ENCODE measurements at regions not wholly inside any gene's neighbourhood (a gene's known extent, or its start where the extent isn't known, plus 50 kb on each side); places are given as distances from the start of the nearest gene placed in this dataset.

GRCh38 chr2:125837611-125838010 is 818.3 kb upstream of the GYPC start:
- Histone ChIP-seq H3K9me3 (ENCODE audit: control insufficient read depth, insufficient read depth, low read depth, low read length) (no peaks in the 10 kb centered on the region), H3K27me3 (ENCODE audit: control insufficient read depth, insufficient read depth, low read length) (no peaks in the 10 kb centered on the region), H3K4me2 (ENCODE audit: extremely low read depth, insufficient read depth, low read length) (no peak overlapping the region), H3K36me3 (ENCODE audit: control insufficient read depth, insufficient read depth, low read length) (no peaks in the 10 kb centered on the region), H2AFZ (ENCODE audit: low read length) (no peak overlapping the region), H3K4me3 (replicated peaks in 1 of 4; ENCODE audit: control extremely low read depth in 1 of 4, insufficient read depth in 1 of 4, low read depth in 3 of 4, low read length in 4 of 4) (no peak overlapping the region), H3K27ac (ENCODE audit: insufficient read depth, low read length) (no peak overlapping the region), H3K4me1 (ENCODE audit: control insufficient read depth, extremely low read depth, insufficient read depth, low read length) (no peaks in the 10 kb centered on the region), H3K79me2 (ENCODE audit: control insufficient read depth, insufficient read depth, low read length) (no peaks in the 10 kb centered on the region), H4K20me1 (ENCODE audit: control insufficient read depth, extremely low read depth, insufficient read depth, low read length) (no peaks in the 10 kb centered on the region), H3K9ac (ENCODE audit: insufficient read depth, low read length) (no peak overlapping the region)
- TF ChIP-seq CTCF (conservative IDR thresholded peaks at IDR 0.05 in 1 of 2, IDR thresholded peaks at IDR 0.05 in 1 of 2; ENCODE audit: low read depth in 1 of 2, low read length in 2 of 2), result no peak
- TF ChIP-seq EZH2 (IDR thresholded peaks at IDR 0.05; ENCODE audit: low read length, missing control alignments), result no peak
- no peak for DNase-seq (ENCODE audit: low read depth in 2 of 2)

GRCh38 chr2:125839945-125840344 is 816.0 kb upstream of the GYPC start:
- Histone ChIP-seq H3K36me3 (ENCODE audit: control insufficient read depth, insufficient read depth, low read length) (no peaks in the 10 kb centered on the region), H3K9ac (ENCODE audit: insufficient read depth, low read length) (no peak overlapping the region), H3K27ac (ENCODE audit: insufficient read depth, low read length) (no peak overlapping the region), H2AFZ (ENCODE audit: low read length) (no peak overlapping the region), H3K4me3 (replicated peaks in 1 of 4; ENCODE audit: control extremely low read depth in 1 of 4, insufficient read depth in 1 of 4, low read depth in 3 of 4, low read length in 4 of 4) (no peak overlapping the region), H3K79me2 (ENCODE audit: control insufficient read depth, insufficient read depth, low read length) (no peaks in the 10 kb centered on the region), H3K27me3 (ENCODE audit: control insufficient read depth, insufficient read depth, low read length) (no peaks in the 10 kb centered on the region), H3K4me1 (ENCODE audit: control insufficient read depth, extremely low read depth, insufficient read depth, low read length) (no peaks in the 10 kb centered on the region), H3K9me3 (ENCODE audit: control insufficient read depth, insufficient read depth, low read depth, low read length) (no peaks in the 10 kb centered on the region), H3K4me2 (ENCODE audit: extremely low read depth, insufficient read depth, low read length) (no peak overlapping the region), H4K20me1 (ENCODE audit: control insufficient read depth, extremely low read depth, insufficient read depth, low read length) (no peaks in the 10 kb centered on the region)
- TF ChIP-seq CTCF (conservative IDR thresholded peaks at IDR 0.05 in 1 of 2, IDR thresholded peaks at IDR 0.05 in 1 of 2; ENCODE audit: low read depth in 1 of 2, low read length in 2 of 2) (no peak), EZH2 (IDR thresholded peaks at IDR 0.05; ENCODE audit: low read length, missing control alignments) (no peak)
- DNase-seq (ENCODE audit: low read depth in 2 of 2), result no peak

DNA sequence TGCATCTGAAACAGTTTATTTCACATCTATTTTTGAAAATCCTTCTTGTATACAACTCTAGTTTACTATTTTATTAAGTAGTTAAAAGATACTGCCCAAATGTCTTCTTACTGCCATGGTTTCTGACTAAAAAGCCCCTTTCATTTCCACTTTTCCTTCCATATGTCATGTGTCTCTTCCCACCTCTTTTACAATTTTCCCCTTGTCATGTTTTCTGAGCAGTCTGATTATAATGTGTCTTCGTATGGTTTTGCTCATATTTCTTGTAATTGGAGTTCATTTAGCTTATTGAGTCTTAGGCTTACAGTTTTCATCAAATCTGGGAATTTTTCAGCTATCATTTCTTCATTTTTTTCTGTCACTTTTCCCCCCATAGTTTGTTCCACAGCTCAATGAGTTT is 813.9 kb upstream of the GYPC start:
- Histone ChIP-seq H3K4me1 (ENCODE audit: control insufficient read depth, extremely low read depth, insufficient read depth, low read length) (no peaks in the 10 kb centered on the region), H3K4me3 (replicated peaks in 1 of 4; ENCODE audit: control extremely low read depth in 1 of 4, insufficient read depth in 1 of 4, low read depth in 3 of 4, low read length in 4 of 4) (no peak overlapping the region), H3K4me2 (ENCODE audit: extremely low read depth, insufficient read depth, low read length) (no peak overlapping the region), H3K27ac (ENCODE audit: insufficient read depth, low read length) (no peak overlapping the region), H3K27me3 (ENCODE audit: control insufficient read depth, insufficient read depth, low read length) (no peaks in the 10 kb centered on the region), H3K9me3 (ENCODE audit: control insufficient read depth, insufficient read depth, low read depth, low read length) (no peaks in the 10 kb centered on the region), H3K9ac (ENCODE audit: insufficient read depth, low read length) (no peak overlapping the region), H3K36me3 (ENCODE audit: control insufficient read depth, insufficient read depth, low read length) (no peaks in the 10 kb centered on the region), H2AFZ (ENCODE audit: low read length) (no peak overlapping the region), H4K20me1 (ENCODE audit: control insufficient read depth, extremely low read depth, insufficient read depth, low read length) (no peaks in the 10 kb centered on the region), H3K79me2 (ENCODE audit: control insufficient read depth, insufficient read depth, low read length) (no peaks in the 10 kb centered on the region)
- DNase-seq (ENCODE audit: low read depth in 2 of 2), result no peak
- TF ChIP-seq CTCF (conservative IDR thresholded peaks at IDR 0.05 in 1 of 2, IDR thresholded peaks at IDR 0.05 in 1 of 2; ENCODE audit: low read depth in 1 of 2, low read length in 2 of 2), result no peak
- no peak for TF ChIP-seq EZH2 (IDR thresholded peaks at IDR 0.05; ENCODE audit: low read length, missing control alignments)

Measured in fibroblast of lung (primary cell).